ENCODE measurements at regions not wholly inside any gene's neighbourhood (a gene's known extent, or its start where the extent isn't known, plus 50 kb on each side); places are given as distances from the start of the nearest gene placed in this dataset.

DNA sequence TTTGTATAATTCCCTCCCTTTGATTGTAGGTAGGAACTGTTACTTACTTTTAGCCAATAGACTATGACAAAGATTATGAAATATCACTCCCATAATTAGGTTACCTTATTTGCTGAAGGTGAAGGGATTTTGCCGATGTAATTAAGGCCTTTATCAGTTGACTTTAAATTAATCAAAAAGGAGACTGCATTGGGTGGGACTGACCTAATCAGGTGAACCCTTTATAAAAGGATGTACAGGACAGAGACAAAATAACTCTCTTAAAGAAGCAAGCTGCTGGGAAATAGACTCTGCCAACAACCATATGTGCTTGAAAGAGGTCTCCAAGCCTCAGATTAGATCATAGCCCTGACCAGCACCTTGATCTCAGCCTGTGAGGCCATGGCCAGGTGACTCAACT is 167.6 kb downstream of the SOX3 start:
- TF ChIP-seq, protein P1, sequence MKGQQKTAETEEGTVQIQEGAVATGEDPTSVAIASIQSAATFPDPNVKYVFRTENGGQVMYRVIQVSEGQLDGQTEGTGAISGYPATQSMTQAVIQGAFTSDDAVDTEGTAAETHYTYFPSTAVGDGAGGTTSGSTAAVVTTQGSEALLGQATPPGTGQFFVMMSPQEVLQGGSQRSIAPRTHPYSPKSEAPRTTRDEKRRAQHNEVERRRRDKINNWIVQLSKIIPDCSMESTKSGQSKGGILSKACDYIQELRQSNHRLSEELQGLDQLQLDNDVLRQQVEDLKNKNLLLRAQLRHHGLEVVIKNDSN (IDR thresholded peaks at IDR 0.05): no peak
- TF ChIP-seq EGR1 (IDR thresholded peaks at IDR 0.05) (no peak), ZBTB7A (IDR thresholded peaks at IDR 0.05; ENCODE audit: low read depth) (no peak), NFIC (IDR thresholded peaks at IDR 0.05) (no peak), CEBPB (IDR thresholded peaks at IDR 0.05) (no peak), TCF12 (IDR thresholded peaks at IDR 0.05; ENCODE audit: low read depth) (no peak), YY1 (IDR thresholded peaks at IDR 0.05; ENCODE audit: low read depth) (no peak), TAF1 (IDR thresholded peaks at IDR 0.05; ENCODE audit: low read depth) (no peak), EP300 (IDR thresholded peaks at IDR 0.05; ENCODE audit: borderline replicate concordance) (no peak), TEAD4 (IDR thresholded peaks at IDR 0.05) (no peak), CREB1 (IDR thresholded peaks at IDR 0.05; ENCODE audit: low read depth) (no peak), RAD21 (IDR thresholded peaks at IDR 0.05; ENCODE audit: low read depth) (no peak), FOXM1 (IDR thresholded peaks at IDR 0.05; ENCODE audit: borderline replicate concordance, low read depth) (no peak)
- TF ChIP-seq, protein P2, sequence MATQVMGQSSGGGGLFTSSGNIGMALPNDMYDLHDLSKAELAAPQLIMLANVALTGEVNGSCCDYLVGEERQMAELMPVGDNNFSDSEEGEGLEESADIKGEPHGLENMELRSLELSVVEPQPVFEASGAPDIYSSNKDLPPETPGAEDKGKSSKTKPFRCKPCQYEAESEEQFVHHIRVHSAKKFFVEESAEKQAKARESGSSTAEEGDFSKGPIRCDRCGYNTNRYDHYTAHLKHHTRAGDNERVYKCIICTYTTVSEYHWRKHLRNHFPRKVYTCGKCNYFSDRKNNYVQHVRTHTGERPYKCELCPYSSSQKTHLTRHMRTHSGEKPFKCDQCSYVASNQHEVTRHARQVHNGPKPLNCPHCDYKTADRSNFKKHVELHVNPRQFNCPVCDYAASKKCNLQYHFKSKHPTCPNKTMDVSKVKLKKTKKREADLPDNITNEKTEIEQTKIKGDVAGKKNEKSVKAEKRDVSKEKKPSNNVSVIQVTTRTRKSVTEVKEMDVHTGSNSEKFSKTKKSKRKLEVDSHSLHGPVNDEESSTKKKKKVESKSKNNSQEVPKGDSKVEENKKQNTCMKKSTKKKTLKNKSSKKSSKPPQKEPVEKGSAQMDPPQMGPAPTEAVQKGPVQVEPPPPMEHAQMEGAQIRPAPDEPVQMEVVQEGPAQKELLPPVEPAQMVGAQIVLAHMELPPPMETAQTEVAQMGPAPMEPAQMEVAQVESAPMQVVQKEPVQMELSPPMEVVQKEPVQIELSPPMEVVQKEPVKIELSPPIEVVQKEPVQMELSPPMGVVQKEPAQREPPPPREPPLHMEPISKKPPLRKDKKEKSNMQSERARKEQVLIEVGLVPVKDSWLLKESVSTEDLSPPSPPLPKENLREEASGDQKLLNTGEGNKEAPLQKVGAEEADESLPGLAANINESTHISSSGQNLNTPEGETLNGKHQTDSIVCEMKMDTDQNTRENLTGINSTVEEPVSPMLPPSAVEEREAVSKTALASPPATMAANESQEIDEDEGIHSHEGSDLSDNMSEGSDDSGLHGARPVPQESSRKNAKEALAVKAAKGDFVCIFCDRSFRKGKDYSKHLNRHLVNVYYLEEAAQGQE (IDR thresholded peaks at IDR 0.05; ENCODE audit: low read depth): no peak
- TF ChIP-seq, protein P3, sequence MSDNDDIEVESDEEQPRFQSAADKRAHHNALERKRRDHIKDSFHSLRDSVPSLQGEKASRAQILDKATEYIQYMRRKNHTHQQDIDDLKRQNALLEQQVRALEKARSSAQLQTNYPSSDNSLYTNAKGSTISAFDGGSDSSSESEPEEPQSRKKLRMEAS (IDR thresholded peaks at IDR 0.05): no peak

DNA sequence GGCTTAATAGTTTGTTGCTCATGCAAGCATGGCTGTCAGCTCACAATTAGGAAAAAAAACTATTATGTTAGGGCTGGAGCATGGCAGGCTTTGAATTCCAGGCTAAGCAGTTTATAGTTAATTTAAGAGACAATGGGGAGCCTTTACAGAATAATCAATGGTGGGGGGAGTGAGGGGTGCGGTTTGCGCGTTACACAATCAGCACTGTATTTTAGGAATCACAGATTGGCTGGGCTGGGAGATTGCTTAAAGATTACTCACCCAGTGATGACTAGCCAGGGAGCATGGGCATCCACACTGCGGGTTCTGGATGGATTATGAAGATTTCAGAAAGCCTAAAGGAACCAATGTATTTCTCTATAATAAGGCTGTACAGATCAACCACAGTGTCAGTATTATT is 186.6 kb downstream of the SOX3 start:
- TF ChIP-seq CEBPB (IDR thresholded peaks at IDR 0.05) (0 out of 2 replicates have a peak, but pooled peaks have one; percentile 21), TEAD4 (IDR thresholded peaks at IDR 0.05) (no peak), FOXM1 (IDR thresholded peaks at IDR 0.05; ENCODE audit: borderline replicate concordance, low read depth) (no peak), NFIC (IDR thresholded peaks at IDR 0.05) (no peak), ZBTB7A (IDR thresholded peaks at IDR 0.05; ENCODE audit: low read depth) (no peak), EGR1 (IDR thresholded peaks at IDR 0.05) (no peak), EP300 (IDR thresholded peaks at IDR 0.05; ENCODE audit: borderline replicate concordance) (no peak)
- TF ChIP-seq, protein P3 (IDR thresholded peaks at IDR 0.05): no peak

DNA sequence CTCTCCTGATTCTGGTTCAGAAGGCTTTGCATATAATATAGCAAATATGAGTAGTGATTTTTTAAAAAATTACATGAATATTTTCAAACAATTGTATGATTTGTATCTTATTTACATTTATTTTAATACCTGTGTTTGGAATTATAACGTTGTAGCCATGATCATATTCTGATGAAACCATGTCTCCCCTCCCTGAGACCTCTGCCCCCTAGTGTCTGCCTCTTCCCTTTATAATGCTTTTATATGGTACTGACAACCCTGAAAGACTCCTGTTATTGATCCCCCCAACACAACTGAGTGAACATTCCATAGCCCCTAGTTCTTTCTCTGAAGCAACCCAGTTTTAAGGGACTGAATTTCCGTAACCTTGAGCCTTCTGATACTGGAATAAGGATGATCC is 187.4 kb downstream of the SOX3 start:
- TF ChIP-seq TAF1 (IDR thresholded peaks at IDR 0.05; ENCODE audit: low read depth): no peak
- TF ChIP-seq RAD21 (IDR thresholded peaks at IDR 0.05; ENCODE audit: low read depth): no peak

DNA sequence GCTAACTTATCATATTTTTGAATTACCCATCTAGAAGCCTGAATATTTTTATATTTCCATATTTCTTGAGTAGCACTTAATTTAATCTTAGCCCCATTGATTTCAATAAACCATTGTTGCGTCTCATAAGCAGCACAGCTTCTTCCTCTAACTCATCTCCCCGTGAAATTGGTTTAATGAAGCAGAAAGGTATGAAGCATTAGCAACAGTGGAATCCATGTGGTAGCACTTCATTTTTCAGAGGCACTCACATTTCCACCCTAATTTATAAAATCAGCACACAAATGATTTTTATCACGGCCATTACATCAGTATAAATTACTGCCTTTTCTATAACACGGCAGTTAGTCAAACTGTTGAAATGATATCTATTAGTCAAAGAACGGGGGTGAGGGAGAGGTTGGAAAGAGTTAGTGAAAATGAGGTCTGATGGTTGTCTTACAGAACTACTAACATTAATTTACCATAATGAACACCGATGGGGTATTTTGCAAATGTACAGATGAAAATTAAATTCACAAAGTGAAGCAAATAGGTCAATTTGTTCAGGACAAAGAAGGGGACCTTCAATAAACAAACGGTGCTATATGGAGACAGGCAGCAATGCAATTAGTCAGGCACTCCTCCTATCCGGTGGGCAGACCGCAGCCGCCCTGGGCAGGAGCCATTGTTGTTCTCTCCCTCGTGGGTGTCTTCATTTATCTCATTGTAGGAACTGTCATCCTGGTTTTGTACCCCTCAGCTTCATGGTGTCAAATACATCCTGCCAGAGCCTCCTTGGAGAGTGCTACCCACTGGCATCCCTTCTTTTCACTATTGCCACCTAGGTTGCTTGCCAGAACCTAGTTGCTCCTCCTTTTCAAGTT is 205.7 kb downstream of the SOX3 start:
- no peak for TF ChIP-seq EP300 (IDR thresholded peaks at IDR 0.05; ENCODE audit: borderline replicate concordance)
- no peak for TF ChIP-seq YY1 (IDR thresholded peaks at IDR 0.05; ENCODE audit: low read depth)
- TF ChIP-seq TEAD4 (IDR thresholded peaks at IDR 0.05): peak; percentile 63

DNA sequence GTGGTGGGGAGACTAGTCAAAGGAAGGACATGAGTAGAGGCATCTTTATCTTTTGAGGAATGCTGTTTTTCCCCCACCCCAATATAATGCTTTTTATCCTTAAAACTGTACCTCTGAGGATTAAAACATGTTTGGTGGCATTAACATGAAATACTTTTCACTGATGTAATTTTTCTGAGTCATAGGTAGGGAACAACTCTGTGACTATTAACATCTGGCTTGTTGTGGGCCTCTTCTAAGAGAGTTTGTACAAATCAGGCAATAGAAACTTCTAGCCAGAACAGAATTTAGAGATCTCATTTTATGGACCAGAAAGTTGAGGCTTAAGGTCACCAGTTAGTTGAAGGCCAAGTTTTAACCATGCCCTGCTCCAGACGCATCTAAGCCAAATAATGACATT is 207.6 kb downstream of the SOX3 start:
- TF ChIP-seq NFIC (IDR thresholded peaks at IDR 0.05): no peak
- TF ChIP-seq EP300 (IDR thresholded peaks at IDR 0.05; ENCODE audit: borderline replicate concordance): no peak
- no peak for TF ChIP-seq CREB1 (IDR thresholded peaks at IDR 0.05; ENCODE audit: low read depth)
- TF ChIP-seq FOXM1 (IDR thresholded peaks at IDR 0.05; ENCODE audit: borderline replicate concordance, low read depth): no peak
- no peak for TF ChIP-seq TCF12 (IDR thresholded peaks at IDR 0.05; ENCODE audit: low read depth)
- TF ChIP-seq CEBPB (IDR thresholded peaks at IDR 0.05): no peak
- no peak for TF ChIP-seq TEAD4 (IDR thresholded peaks at IDR 0.05)
- no peak for TF ChIP-seq ZBTB7A (IDR thresholded peaks at IDR 0.05; ENCODE audit: low read depth)
- TF ChIP-seq, protein P1 (IDR thresholded peaks at IDR 0.05): no peak
- no peak for TF ChIP-seq RAD21 (IDR thresholded peaks at IDR 0.05; ENCODE audit: low read depth)
- TF ChIP-seq, protein P3 (IDR thresholded peaks at IDR 0.05): no peak
- TF ChIP-seq, protein P2 (IDR thresholded peaks at IDR 0.05; ENCODE audit: low read depth): no peak
- no peak for TF ChIP-seq YY1 (IDR thresholded peaks at IDR 0.05; ENCODE audit: low read depth)
- no peak for TF ChIP-seq EGR1 (IDR thresholded peaks at IDR 0.05)

DNA sequence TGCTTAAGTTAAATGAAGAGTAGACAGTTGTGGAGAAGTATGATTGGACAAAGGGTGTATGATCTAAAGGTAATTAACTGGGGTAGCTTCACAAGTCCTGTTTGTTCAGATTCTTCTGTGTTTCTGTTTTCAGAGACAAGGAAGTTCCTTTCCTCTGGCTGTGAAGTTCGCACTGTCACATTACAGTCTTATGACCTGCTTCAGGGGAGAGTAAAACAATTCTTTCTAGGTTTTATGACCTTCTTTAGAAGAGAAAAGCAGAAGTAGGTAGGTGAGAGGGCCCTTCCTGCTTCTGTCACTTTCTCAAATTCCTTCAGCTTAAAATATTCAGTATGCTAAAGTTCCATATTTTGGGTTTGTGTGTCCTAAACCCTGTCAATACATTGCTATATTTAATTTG is 211.9 kb downstream of the SOX3 start:
- TF ChIP-seq CREB1 (IDR thresholded peaks at IDR 0.05; ENCODE audit: low read depth): no peak
- TF ChIP-seq, protein P1 (IDR thresholded peaks at IDR 0.05): no peak
- TF ChIP-seq, protein P3 (IDR thresholded peaks at IDR 0.05): no peak
- TF ChIP-seq NFIC (IDR thresholded peaks at IDR 0.05): no peak
